Lower lobe of right lung (tissue), 2 donors: ENCODE measurements at regions not wholly inside any gene's neighbourhood (a gene's known extent, or its start where the extent isn't known, plus 50 kb on each side); places are given as distances from the start of the nearest gene placed in this dataset.
A peak's percentile ranks its signal among the peaks of the same experiment; 100 is the strongest.

Experiments used
- ATAC-seq, 2 donors: fragments of 200-7000 bp; cut with Tn5 transposase; one replicate each; pipeline ENCODE4 v1.9.1; 2020 to 2022; ENCODE audit warnings: mild to moderate bottlenecking in 2 of 2, moderate library complexity in 2 of 2
- DNase-seq: peaks from one replicate; pipeline ENCODE4 v3.0.0-alpha.2; 2020
- H3K27ac ChIP-seq: fragments of 200-600 bp; one replicate; pipeline ENCODE4 v1.8.0; 2022
- H3K27me3 ChIP-seq: fragments of 200-600 bp; one replicate; pipeline ENCODE4 v1.8.0; 2022; ENCODE audit warnings: low read depth
- H3K36me3 ChIP-seq: fragments of 200-600 bp; one replicate; pipeline ENCODE4 v1.8.0; 2022; ENCODE audit warnings: mild to moderate bottlenecking
- H3K4me1 ChIP-seq: fragments of 200-600 bp; one replicate; pipeline ENCODE4 v1.8.0; 2022
- H3K4me3 ChIP-seq: fragments of 200-600 bp; one replicate; pipeline ENCODE4 v1.8.0; 2022; ENCODE audit warnings: mild to moderate bottlenecking
- H3K9me3 ChIP-seq: fragments of 200-600 bp; one replicate; pipeline ENCODE4 v1.8.0; 2022
- intact Hi-C: fragments of 100-400 bp; cut with DNase I; formaldehyde crosslinking; loops from one replicate; pipeline ENCODE4 v1.11.0; 2022
- TF ChIP-seq, protein P1 (sequence below): fragments of 200-600 bp; IDR thresholded peaks from one replicate; pipeline ENCODE4 v1.8.0; 2022; ENCODE audit warnings: antibody characterized with exemption, mild to moderate bottlenecking
- donor health status: DM: no; HTN: yes; CAD: no; lungs with severe emphysema.

DNA sequence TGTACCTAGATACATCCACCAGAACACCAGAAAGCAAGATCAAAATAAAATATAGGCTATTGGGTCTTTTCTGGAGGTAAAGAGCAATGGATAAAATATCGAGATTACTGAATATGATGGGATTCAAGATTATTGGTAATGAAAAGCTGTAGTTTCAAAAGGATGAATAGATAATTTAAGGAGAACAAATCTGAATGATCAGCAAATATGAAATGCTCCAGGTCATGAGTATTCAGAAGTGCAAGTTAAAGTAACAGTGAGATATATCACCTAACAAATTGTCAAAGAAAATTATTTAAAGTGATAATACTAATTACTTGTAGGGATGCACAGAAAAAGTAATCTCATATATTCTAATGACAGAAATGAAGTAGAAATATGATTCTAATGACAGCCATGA is 409.6 kb upstream of the MDFIC2 start:
- intact Hi-C loops, result no loop called here
- Histone ChIP-seq H3K4me3 (no peak overlapping the region), H3K27ac (no peak overlapping the region), H3K27me3 (no peaks in the 10 kb centered on the region), H3K36me3 (no peaks in the 10 kb centered on the region), H3K9me3 (no peaks in the 10 kb centered on the region), H3K4me1 (no peaks in the 10 kb centered on the region)
- ATAC-seq (no peak), DNase-seq (no peak)
- TF ChIP-seq, protein P1, sequence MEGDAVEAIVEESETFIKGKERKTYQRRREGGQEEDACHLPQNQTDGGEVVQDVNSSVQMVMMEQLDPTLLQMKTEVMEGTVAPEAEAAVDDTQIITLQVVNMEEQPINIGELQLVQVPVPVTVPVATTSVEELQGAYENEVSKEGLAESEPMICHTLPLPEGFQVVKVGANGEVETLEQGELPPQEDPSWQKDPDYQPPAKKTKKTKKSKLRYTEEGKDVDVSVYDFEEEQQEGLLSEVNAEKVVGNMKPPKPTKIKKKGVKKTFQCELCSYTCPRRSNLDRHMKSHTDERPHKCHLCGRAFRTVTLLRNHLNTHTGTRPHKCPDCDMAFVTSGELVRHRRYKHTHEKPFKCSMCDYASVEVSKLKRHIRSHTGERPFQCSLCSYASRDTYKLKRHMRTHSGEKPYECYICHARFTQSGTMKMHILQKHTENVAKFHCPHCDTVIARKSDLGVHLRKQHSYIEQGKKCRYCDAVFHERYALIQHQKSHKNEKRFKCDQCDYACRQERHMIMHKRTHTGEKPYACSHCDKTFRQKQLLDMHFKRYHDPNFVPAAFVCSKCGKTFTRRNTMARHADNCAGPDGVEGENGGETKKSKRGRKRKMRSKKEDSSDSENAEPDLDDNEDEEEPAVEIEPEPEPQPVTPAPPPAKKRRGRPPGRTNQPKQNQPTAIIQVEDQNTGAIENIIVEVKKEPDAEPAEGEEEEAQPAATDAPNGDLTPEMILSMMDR, result no peak

GRCh38 chr3:70716832-70717231 is 404.4 kb upstream of the MDFIC2 start:
- intact Hi-C loops, result no loop called here
- H3K9me3 ChIP-seq, result peaks cover 15% of the 10 kb centered on the region

DNA sequence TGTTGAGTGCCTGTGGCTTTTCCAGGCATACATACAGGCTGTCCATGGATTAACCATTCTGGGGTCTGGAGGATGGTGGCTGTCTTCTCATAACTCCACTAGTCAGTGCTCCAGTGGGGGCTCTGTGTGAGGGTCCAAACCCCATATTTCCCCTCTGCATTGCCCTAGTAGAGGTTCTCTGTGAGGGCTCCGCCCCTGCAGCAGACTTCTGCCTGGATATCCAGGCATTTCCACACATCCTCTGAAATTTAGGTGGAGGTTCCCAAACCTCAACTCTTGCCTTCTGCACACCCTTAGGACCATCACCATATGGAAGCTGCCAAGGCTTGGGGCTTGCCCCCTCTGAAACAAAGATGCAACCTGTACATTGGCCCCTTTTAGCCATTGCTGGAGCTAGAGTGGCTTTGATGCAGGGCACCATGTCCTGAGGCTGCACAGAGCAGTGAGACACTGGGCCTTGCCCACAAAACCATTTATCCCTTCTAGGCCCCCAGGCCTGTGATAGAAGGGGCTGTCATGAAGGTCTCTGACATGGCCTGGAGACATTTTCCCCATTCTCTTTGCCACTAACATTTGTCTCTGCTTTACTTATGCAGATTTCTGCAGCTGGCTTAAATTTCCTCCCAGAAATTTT is 400.1 kb upstream of the MDFIC2 start:
- no peaks in the 10 kb centered on the region for H3K4me1 ChIP-seq
- DNase-seq (no peak), ATAC-seq (no peak)
- no peaks in the 10 kb centered on the region for H3K36me3 ChIP-seq
- peaks cover 17% of the 10 kb centered on the region for H3K9me3 ChIP-seq
- H3K27me3 ChIP-seq, result no peaks in the 10 kb centered on the region
- no peak overlapping the region for H3K27ac ChIP-seq
- H3K4me3 ChIP-seq, result no peak overlapping the region
- intact Hi-C loops, result no loop called here
- TF ChIP-seq, protein P1, result no peak

More at GRCh38 chr3:70716832-70717231, 404.4 kb upstream of the MDFIC2 start:
- Histone ChIP-seq H3K27ac (no peak overlapping the region), H3K36me3 (no peaks in the 10 kb centered on the region), H3K4me1 (no peaks in the 10 kb centered on the region), H3K4me3 (no peak overlapping the region), H3K27me3 (no peaks in the 10 kb centered on the region)
- ATAC-seq, result no peak
- TF ChIP-seq, protein P1, result peak; percentile 33
- no peak for DNase-seq

- Histone ChIP-seq H3K9me3 (no peaks in the 10 kb centered on the region), H3K27me3 (no peaks in the 10 kb centered on the region), H3K4me3 (no peak overlapping the region), H3K36me3 (no peaks in the 10 kb centered on the region), H3K4me1 (no peaks in the 10 kb centered on the region), H3K27ac (no peak overlapping the region)
- no peak for DNase-seq
- intact Hi-C loops, result no loop called here
- ATAC-seq, result no peak
- TF ChIP-seq, protein P1, result no peak
These were observed 391.1 kb upstream of the MDFIC2 start for GRCh38 chr3:70703305-70704102.

DNA sequence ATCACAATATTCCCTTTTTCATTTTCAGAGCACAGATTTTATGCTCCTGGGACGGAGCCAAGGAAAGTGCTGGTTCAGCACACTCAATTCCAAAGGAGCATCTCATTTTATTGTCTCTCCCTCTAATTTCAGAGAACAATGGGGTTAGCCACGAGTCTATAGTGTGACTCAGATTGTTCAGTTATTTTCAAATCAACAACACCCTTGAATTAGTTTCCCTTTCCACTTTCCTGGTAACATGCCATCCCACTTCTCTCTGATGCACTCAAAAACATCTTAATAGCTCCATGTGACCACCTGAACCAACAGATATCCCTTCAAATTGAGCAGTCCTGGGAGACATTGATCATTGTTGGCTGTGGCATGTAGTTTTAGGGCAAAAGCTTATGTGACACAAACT is 389.7 kb upstream of the MDFIC2 start:
- Histone ChIP-seq H3K4me1 (no peaks in the 10 kb centered on the region), H3K36me3 (no peaks in the 10 kb centered on the region), H3K9me3 (no peaks in the 10 kb centered on the region), H3K4me3 (no peak overlapping the region), H3K27ac (no peak overlapping the region), H3K27me3 (no peaks in the 10 kb centered on the region)
- no peak for DNase-seq
- TF ChIP-seq, protein P1, result no peak
- no peak for ATAC-seq
- intact Hi-C loops, result no loop called here
